K562 (cell line): ENCODE measurements at regions not wholly inside any gene's neighbourhood (a gene's known extent, or its start where the extent isn't known, plus 50 kb on each side); places are given as distances from the start of the nearest gene placed in this dataset.

Experiments used
- ARID1B ChIP-seq: fragments of 450-650 bp; IDR thresholded peaks from 2 replicates; pipeline ENCODE4 v1.6.1; 2016; ENCODE audit warnings: antibody characterized with exemption, mild to moderate bottlenecking, inconsistent platforms
- ATF7 ChIP-seq: fragments of 450-650 bp; IDR thresholded peaks from 2 replicates; pipeline ENCODE4 v1.7.1; 2014; ENCODE audit warnings: mild to moderate bottlenecking, moderate library complexity
- CCNT2 ChIP-seq: IDR thresholded peaks from 2 replicates; pipeline ENCODE4 v1.6.1; 2011; ENCODE audit warnings: borderline replicate concordance, low read depth, mild to moderate bottlenecking, moderate library complexity, mixed read lengths, low read length; ENCODE audit not compliant: insufficient read length; ENCODE audit errors: extremely low read depth
- DIDO1 ChIP-seq: fragments of 450-650 bp; IDR thresholded peaks from 2 replicates; pipeline ENCODE4 v1.6.1; 2016; ENCODE audit warnings: low read depth, missing biosample characterization, missing genetic modification characterization
- ESRRB ChIP-seq: fragments of 250-450 bp; sonication (Bioruptor Pico); IDR thresholded peaks from 2 replicates; pipeline ENCODE4 v1.5.0; 2020; ENCODE audit warnings: mild to moderate bottlenecking, moderate library complexity, borderline replicate concordance
- ETV6 ChIP-seq, 3 experiments: fragments of 150-350 bp in 1 of 3; sonication (generic) in 1 of 3; formaldehyde crosslinking in 1 of 3; IDR thresholded peaks; 2 replicates each; pipeline versions ENCODE4 v1.6.1 to v1.8.0; 2014 to 2022; ENCODE audit warnings: borderline replicate concordance in 2 of 3, low read depth in 2 of 3, antibody characterized with exemption in 1 of 3, low read length in 1 of 3, mild to moderate bottlenecking in 1 of 3, missing genetic modification reagents in 1 of 3
- GATA2 ChIP-seq: sonication (generic); formaldehyde crosslinking; IDR thresholded peaks from 2 replicates; pipeline ENCODE4 v1.4.0; 2020; ENCODE audit warnings: mild to moderate bottlenecking, missing genetic modification reagents
- GMEB1 ChIP-seq: fragments of 250-450 bp; sonication (Bioruptor Pico); IDR thresholded peaks from 2 replicates; pipeline ENCODE4 v1.4.0; 2020; ENCODE audit warnings: mild to moderate bottlenecking
- HDGF ChIP-seq: fragments of 450-650 bp; IDR thresholded peaks from 2 replicates; pipeline ENCODE4 v1.6.1; 2016
- KDM5B ChIP-seq: fragments of 200-600 bp; sonication (generic); IDR thresholded peaks from 2 replicates; pipeline ENCODE4 v1.6.1; 2012; ENCODE audit warnings: low read depth, mild to moderate bottlenecking, moderate library complexity, low read length, control low read depth, inconsistent platforms; ENCODE audit not compliant: insufficient replicate concordance
- KLF10 ChIP-seq: fragments of 250-450 bp; sonication (Bioruptor Pico); IDR thresholded peaks from 2 replicates; pipeline ENCODE4 v1.6.1; 2021; ENCODE audit warnings: matching md5 sums
- NCOA6 ChIP-seq: fragments of 450-650 bp; IDR thresholded peaks from 2 replicates; pipeline ENCODE4 v1.6.1; 2017; ENCODE audit warnings: mild to moderate bottlenecking
- NEUROD1 ChIP-seq: fragments of 150-350 bp; IDR thresholded peaks from 2 replicates; pipeline ENCODE4 v1.6.1; 2014; ENCODE audit warnings: borderline replicate concordance, low read length, low read depth; ENCODE audit not compliant: partially characterized antibody
- NR2C1 ChIP-seq, 2 experiments: fragments of 450-650 bp; IDR thresholded peaks; 2 replicates each; pipeline ENCODE4 v1.6.1; 2017; ENCODE audit warnings: mild to moderate bottlenecking in 2 of 2, antibody characterized with exemption in 1 of 2, inconsistent platforms in 1 of 2, missing compliant biosample characterization in 1 of 2, missing genetic modification characterization in 1 of 2
- NR3C1 ChIP-seq: sonication (generic); formaldehyde crosslinking; IDR thresholded peaks from 2 replicates; pipeline ENCODE4 v1.8.1; 2022; ENCODE audit warnings: missing genetic modification reagents
- POU5F1 ChIP-seq: fragments of 150-350 bp; IDR thresholded peaks from 2 replicates; pipeline ENCODE4 v1.6.1; 2014; ENCODE audit warnings: borderline replicate concordance, low read length, low read depth, mild to moderate bottlenecking; ENCODE audit not compliant: partially characterized antibody
- RCOR1 ChIP-seq, 2 experiments: IDR thresholded peaks; 2 replicates each; pipeline ENCODE4 v1.6.1; 2012; ENCODE audit warnings: low read depth in 2 of 2, low read length in 2 of 2, borderline replicate concordance in 1 of 2, improper control_type of control experiment in 1 of 2
- SOX6 ChIP-seq: fragments of 450-650 bp; IDR thresholded peaks from 2 replicates; pipeline ENCODE4 v1.6.1; 2014; ENCODE audit warnings: mild to moderate bottlenecking
- SRSF1 ChIP-seq: fragments of 200-400 bp; formaldehyde crosslinking; IDR thresholded peaks from 2 replicates; pipeline ENCODE4 v1.6.1; 2017; ENCODE audit warnings: mild to moderate bottlenecking, low read depth, low read length, moderate library complexity
- ZNF12 ChIP-seq: sonication (generic); formaldehyde crosslinking; IDR thresholded peaks from 2 replicates; pipeline ENCODE4 v1.4.0; 2020; ENCODE audit warnings: mild to moderate bottlenecking, missing genetic modification reagents
- ZNF165 ChIP-seq: fragments of 250-450 bp; sonication (Bioruptor Pico); IDR thresholded peaks from 2 replicates; pipeline ENCODE4 v1.4.0; 2020; ENCODE audit warnings: borderline replicate concordance
- ZNF274 ChIP-seq: IDR thresholded peaks from 2 replicates; pipeline ENCODE4 v1.6.1; 2011; ENCODE audit warnings: low read depth, mild to moderate bottlenecking, low read length, moderate library complexity, borderline replicate concordance
- TF ChIP-seq, protein P1 (sequence below): fragments of 450-650 bp; conservative IDR thresholded peaks from 2 replicates; pipeline ENCODE4 v1.6.1; 2016; ENCODE audit warnings: missing genetic modification characterization, low read depth, mild to moderate bottlenecking, missing compliant biosample characterization, moderate library complexity
- TF ChIP-seq, protein P2 (sequence below): fragments of 250-450 bp; sonication (Bioruptor Pico); IDR thresholded peaks from 2 replicates; pipeline ENCODE4 v1.8.0; 2021; ENCODE audit warnings: borderline replicate concordance, mild to moderate bottlenecking, moderate library complexity; ENCODE audit not compliant: poor library complexity, severe bottlenecking

DNA sequence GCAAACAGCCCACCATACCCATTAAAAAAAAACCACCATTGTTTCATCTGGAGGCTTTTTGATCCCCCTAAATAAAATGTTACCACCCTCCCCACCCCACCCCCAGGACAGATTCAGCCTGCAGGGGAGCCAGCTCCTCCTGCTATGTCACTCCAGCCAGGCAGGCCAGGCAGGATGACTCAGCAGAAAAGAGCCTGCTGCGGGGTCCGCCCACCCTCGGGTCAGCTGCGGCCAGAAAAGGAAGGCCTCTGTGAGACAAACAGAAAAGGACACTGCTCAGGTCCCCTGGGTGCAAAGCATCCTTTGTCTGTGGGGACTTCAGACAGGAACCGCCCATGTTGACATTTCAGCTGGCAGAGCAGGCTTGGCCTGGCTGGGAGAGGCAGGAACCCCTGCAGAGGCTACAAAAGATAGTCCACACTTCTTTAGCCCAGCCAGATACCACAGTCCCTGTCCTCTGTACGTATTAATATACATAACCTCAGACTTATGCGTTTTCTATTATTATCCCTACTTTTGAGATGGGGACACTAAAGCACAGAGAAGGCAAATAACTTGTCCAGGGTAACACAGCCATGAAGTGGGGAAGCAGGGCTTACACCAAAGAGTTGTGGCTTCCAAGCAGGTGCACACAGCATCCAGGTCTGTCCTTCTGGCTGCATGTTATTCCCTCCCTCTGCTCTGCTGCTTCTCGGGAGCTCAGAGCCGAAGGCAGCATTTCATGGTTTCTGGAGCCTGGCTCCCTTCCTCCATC lies 147.7 kb downstream of the CPEB2 start (continued):
- TF ChIP-seq CCNT2 = no peak
- no peak for TF ChIP-seq GMEB1 (CRISPR knock-in tag)
- 0 out of 2 replicates have a peak, but pooled peaks have one; percentile 25 for TF ChIP-seq SOX6
- no peak for TF ChIP-seq ZNF12 (CRISPR knock-in tag)
- no peak for TF ChIP-seq POU5F1
- TF ChIP-seq ZNF165 (CRISPR knock-in tag) = no peak
- no peak for TF ChIP-seq SRSF1
- no peak for TF ChIP-seq NR3C1 (CRISPR knock-in tag)
- TF ChIP-seq NEUROD1 = peak; percentile 38
- no peak for TF ChIP-seq ETV6 (IDR thresholded peaks at IDR 0.05; ENCODE audit: borderline replicate concordance in 1 of 2, low read depth in 2 of 2, low read length in 1 of 2)
- no peak for TF ChIP-seq ETV6 (CRISPR knock-in tag; IDR thresholded peaks at IDR 0.05; ENCODE audit: borderline replicate concordance)
- TF ChIP-seq, protein P1, sequence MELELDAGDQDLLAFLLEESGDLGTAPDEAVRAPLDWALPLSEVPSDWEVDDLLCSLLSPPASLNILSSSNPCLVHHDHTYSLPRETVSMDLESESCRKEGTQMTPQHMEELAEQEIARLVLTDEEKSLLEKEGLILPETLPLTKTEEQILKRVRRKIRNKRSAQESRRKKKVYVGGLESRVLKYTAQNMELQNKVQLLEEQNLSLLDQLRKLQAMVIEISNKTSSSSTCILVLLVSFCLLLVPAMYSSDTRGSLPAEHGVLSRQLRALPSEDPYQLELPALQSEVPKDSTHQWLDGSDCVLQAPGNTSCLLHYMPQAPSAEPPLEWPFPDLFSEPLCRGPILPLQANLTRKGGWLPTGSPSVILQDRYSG (tag) = no peak
- no peak for TF ChIP-seq ATF7
- TF ChIP-seq GATA2 = no peak
- no peak for TF ChIP-seq ESRRB (CRISPR knock-in tag)
- no peak for TF ChIP-seq DIDO1 (tag)
- TF ChIP-seq NCOA6 = no peak
- no peak for TF ChIP-seq ZNF274
- TF ChIP-seq RCOR1 (IDR thresholded peaks at IDR 0.05; ENCODE audit: borderline replicate concordance in 1 of 2, low read depth in 2 of 2, low read length in 2 of 2) = peak in 1 of 2 experiments; percentile 53; a peak in 2 of 4 replicates
- no peak for TF ChIP-seq KDM5B
- TF ChIP-seq, protein P2, sequence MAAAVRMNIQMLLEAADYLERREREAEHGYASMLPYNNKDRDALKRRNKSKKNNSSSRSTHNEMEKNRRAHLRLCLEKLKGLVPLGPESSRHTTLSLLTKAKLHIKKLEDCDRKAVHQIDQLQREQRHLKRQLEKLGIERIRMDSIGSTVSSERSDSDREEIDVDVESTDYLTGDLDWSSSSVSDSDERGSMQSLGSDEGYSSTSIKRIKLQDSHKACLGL (CRISPR knock-in tag) = no peak
- TF ChIP-seq ARID1B = peak; percentile 67
- no peak for TF ChIP-seq NR2C1 (IDR thresholded peaks at IDR 0.05)
- no peak for TF ChIP-seq NR2C1 (tag; IDR thresholded peaks at IDR 0.05)
- TF ChIP-seq HDGF = no peak
- TF ChIP-seq KLF10 (CRISPR knock-in tag) = no peak
